ENCODE measurements at regions not wholly inside any gene's neighbourhood (a gene's known extent, or its start where the extent isn't known, plus 50 kb on each side); places are given as distances from the start of the nearest gene placed in this dataset.

DNA sequence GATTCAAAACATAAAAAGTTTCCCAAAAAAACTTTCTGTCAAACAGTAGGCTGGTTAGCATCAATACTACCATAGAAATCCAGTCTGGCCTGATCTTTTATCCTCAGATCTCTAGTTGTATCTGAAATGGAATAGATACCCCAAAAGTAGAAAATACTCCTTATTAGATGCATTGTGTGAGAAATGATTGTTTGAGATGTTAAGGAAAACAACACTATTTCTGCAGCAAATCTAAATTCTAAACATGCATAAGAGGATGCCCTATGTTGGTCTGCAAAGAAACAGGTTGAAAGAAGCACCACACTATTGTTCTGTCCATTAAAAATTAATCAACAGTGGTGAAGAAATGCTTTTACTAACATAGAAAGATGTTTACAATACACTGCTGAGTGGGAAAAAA is 121.0 kb downstream of the NPY start:
- H3K4me2 ChIP-seq: no peak overlapping the region
- ChIA-PET CTCF (interaction anchor here (0.6 to 1.6 kb wide), 3 partner anchors 36 to 73 kb away, joined by 3 to 5 read pairs (median 3); no protein-coding TSS in a partner anchor), POLR2A (no interaction called here)
- no peaks in the 10 kb centered on the region for H4K20me1 ChIP-seq (ENCODE audit: insufficient read depth)
- no peak overlapping the region for H3K27ac ChIP-seq (ENCODE audit: low read depth in 2 of 2, low read length in 1 of 2)
- no peaks in the 10 kb centered on the region for H3K9me2 ChIP-seq
- H3K9ac ChIP-seq: no peak overlapping the region
- H3K36me3 ChIP-seq (replicated peaks in 1 of 2; ENCODE audit: control insufficient read depth in 1 of 2, insufficient read depth in 2 of 2, low read length in 1 of 2): no peaks in the 10 kb centered on the region
- no peak overlapping the region for H3K4me3 ChIP-seq (ENCODE audit: low read depth in 2 of 2, low read length in 1 of 2)
- no peak overlapping the region for H2AFZ ChIP-seq (ENCODE audit: low read depth)
- no peak for DNase-seq
- H3F3A ChIP-seq (replicated peaks; ENCODE audit: insufficient read depth): no peaks in the 10 kb centered on the region
- H3K27me3 ChIP-seq (ENCODE audit: insufficient read depth): no peaks in the 10 kb centered on the region; the same call in 1 of the 2 replicates
- TF ChIP-seq YY1 (IDR thresholded peaks at IDR 0.05; ENCODE audit: low read depth) (no peak), TAF1 (IDR thresholded peaks at IDR 0.05; ENCODE audit: borderline replicate concordance, low read depth, low read length) (no peak), MXI1 (IDR thresholded peaks at IDR 0.05; ENCODE audit: low read depth, low read length) (no peak)
- TF ChIP-seq, protein P1, sequence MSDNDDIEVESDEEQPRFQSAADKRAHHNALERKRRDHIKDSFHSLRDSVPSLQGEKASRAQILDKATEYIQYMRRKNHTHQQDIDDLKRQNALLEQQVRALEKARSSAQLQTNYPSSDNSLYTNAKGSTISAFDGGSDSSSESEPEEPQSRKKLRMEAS (IDR thresholded peaks at IDR 0.05; ENCODE audit: low read depth): no peak
- H3K9me3 ChIP-seq: no peaks in the 10 kb centered on the region
- H3K4me1 ChIP-seq (ENCODE audit: control insufficient read depth in 1 of 2, insufficient read depth in 2 of 2, low read depth in 1 of 2, low read length in 1 of 2): no peaks in the 10 kb centered on the region; a peak in 2 of 4 replicates
- H3K79me2 ChIP-seq (ENCODE audit: insufficient read depth): no peaks in the 10 kb centered on the region

DNA sequence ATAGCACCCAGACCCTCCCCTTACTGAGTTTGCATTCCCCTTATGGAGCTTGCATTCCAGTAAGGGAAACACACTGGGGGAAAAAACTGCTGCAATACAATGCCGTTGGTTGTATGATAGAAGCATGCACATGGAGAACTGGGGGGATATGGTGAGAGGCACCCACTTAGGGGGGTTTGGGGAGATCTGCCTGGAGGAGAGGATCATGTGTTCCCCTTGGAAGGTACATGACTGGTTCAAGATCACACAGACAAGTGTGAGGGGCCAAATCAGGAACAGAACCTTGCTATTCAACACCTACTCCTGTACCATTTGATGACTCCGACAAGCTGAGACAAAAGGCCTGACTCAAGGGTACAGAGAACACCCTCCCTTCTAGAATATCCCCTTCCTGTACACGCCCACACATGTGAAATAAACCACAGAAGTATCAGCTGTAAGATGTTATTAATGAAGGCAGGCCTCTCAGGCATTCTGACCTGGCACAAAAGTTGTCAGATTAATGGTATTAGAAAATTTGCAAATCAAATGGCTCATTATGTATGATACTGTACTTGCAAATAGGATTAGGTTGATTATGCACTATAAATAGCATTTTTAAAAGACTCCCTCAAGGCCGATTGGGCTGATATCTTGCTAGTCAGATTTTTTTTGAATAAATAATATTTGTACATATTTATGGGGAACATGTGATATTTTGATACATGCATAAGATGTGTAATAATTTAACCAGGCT is 122.2 kb downstream of the NPY start:
- no peak overlapping the region for H3K4me3 ChIP-seq (ENCODE audit: low read depth in 2 of 2, low read length in 1 of 2)
- 54% methylated on average over 4 of the region's 4 CpGs for WGBS (ENCODE audit: low lambda C conversion rate)
- no peaks in the 10 kb centered on the region for H3K36me3 ChIP-seq (replicated peaks in 1 of 2; ENCODE audit: control insufficient read depth in 1 of 2, insufficient read depth in 2 of 2, low read length in 1 of 2)
- no peak for DNase-seq
- H3K79me2 ChIP-seq (ENCODE audit: insufficient read depth): no peaks in the 10 kb centered on the region
- H3K9me2 ChIP-seq: no peaks in the 10 kb centered on the region
- no peak overlapping the region for H3K27ac ChIP-seq (ENCODE audit: low read depth in 2 of 2, low read length in 1 of 2)
- no peak overlapping the region for H3K9ac ChIP-seq
- TF ChIP-seq MEF2A (IDR thresholded peaks at IDR 0.05; ENCODE audit: borderline replicate concordance, low read depth): no peak
- TF ChIP-seq, protein P2, sequence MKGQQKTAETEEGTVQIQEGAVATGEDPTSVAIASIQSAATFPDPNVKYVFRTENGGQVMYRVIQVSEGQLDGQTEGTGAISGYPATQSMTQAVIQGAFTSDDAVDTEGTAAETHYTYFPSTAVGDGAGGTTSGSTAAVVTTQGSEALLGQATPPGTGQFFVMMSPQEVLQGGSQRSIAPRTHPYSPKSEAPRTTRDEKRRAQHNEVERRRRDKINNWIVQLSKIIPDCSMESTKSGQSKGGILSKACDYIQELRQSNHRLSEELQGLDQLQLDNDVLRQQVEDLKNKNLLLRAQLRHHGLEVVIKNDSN (IDR thresholded peaks at IDR 0.05; ENCODE audit: borderline replicate concordance, low read depth): no peak
- TF ChIP-seq TAF1 (IDR thresholded peaks at IDR 0.05; ENCODE audit: borderline replicate concordance, low read depth, low read length): no peak
- no peak for TF ChIP-seq MXI1 (IDR thresholded peaks at IDR 0.05; ENCODE audit: low read depth, low read length)
- no peak for TF ChIP-seq NFIC (IDR thresholded peaks at IDR 0.05; ENCODE audit: borderline replicate concordance)
- TF ChIP-seq, protein P3, sequence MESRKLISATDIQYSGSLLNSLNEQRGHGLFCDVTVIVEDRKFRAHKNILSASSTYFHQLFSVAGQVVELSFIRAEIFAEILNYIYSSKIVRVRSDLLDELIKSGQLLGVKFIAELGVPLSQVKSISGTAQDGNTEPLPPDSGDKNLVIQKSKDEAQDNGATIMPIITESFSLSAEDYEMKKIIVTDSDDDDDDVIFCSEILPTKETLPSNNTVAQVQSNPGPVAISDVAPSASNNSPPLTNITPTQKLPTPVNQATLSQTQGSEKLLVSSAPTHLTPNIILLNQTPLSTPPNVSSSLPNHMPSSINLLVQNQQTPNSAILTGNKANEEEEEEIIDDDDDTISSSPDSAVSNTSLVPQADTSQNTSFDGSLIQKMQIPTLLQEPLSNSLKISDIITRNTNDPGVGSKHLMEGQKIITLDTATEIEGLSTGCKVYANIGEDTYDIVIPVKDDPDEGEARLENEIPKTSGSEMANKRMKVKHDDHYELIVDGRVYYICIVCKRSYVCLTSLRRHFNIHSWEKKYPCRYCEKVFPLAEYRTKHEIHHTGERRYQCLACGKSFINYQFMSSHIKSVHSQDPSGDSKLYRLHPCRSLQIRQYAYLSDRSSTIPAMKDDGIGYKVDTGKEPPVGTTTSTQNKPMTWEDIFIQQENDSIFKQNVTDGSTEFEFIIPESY (IDR thresholded peaks at IDR 0.05; ENCODE audit: borderline replicate concordance, low read depth): no peak
- ChIA-PET POLR2A (no interaction called here), CTCF (interaction anchor here (1.0 to 1.6 kb wide), 7 partner anchors 13 to 169 kb away, joined by 3 to 5 read pairs (median 3); no protein-coding TSS in a partner anchor)
- no peak overlapping the region for H3K4me2 ChIP-seq
- no peaks in the 10 kb centered on the region; a peak in 2 of 4 replicates for H3K4me1 ChIP-seq (ENCODE audit: control insufficient read depth in 1 of 2, insufficient read depth in 2 of 2, low read depth in 1 of 2, low read length in 1 of 2)
- H3F3A ChIP-seq (replicated peaks; ENCODE audit: insufficient read depth): no peaks in the 10 kb centered on the region
- no peaks in the 10 kb centered on the region; the same call in 1 of the 2 replicates for H3K27me3 ChIP-seq (ENCODE audit: insufficient read depth)
- no peaks in the 10 kb centered on the region for H3K9me3 ChIP-seq
- H2AFZ ChIP-seq (ENCODE audit: low read depth): no peak overlapping the region
- H4K20me1 ChIP-seq (ENCODE audit: insufficient read depth): no peaks in the 10 kb centered on the region

All from SK-N-SH (cell line).